B cell (primary cell): ENCODE measurements at regions not wholly inside any gene's neighbourhood (a gene's known extent, or its start where the extent isn't known, plus 50 kb on each side); places are given as distances from the start of the nearest gene placed in this dataset.

Experiments
- ATAC-seq: fragments of 200-7000 bp; cut with Tn5 transposase; one replicate; pipeline ENCODE4 v1.10.0; 2021; ENCODE audit warnings: low read depth, mild to moderate bottlenecking, moderate number of reproducible peaks, moderate library complexity
- CTCF ChIA-PET: fragments of 350-600 bp; sonication (Branson Sonifier 250); formaldehyde crosslinking; loops from one replicate; lab custom pipeline; 2021; ENCODE audit warnings: antibody characterized with exemption, inconsistent platforms; lab: Charles Lee
- POLR2A ChIA-PET: fragments of 350-600 bp; sonication (Branson Sonifier 250); formaldehyde crosslinking; loops from one replicate; lab custom pipeline; 2021; ENCODE audit warnings: antibody characterized with exemption; lab: Charles Lee
- DNase-seq: peaks from one replicate; pipeline ENCODE4 v3.0.0; 2013
- H2AFZ ChIP-seq: 2 replicates; pipeline ENCODE4 v1.6.1; 2012; ENCODE audit warnings: mild to moderate bottlenecking, low read depth, low read length; ENCODE audit not compliant: insufficient read depth, poor library complexity, severe bottlenecking
- H3K27ac ChIP-seq, 2 donors: 1 replicate in 1 of 2; 2 replicates in 1 of 2; pipeline ENCODE4 v1.5.1; 2012 to 2013; ENCODE audit warnings: low read length in 2 of 2, mild to moderate bottlenecking in 2 of 2, moderate library complexity in 1 of 2
- H3K27me3 ChIP-seq, 4 experiments: fragments of 200-600 bp in 1 of 4; sonication (generic) in 1 of 4; replicated peaks in 1 of 4; 1 replicate in 2 of 4; 2 replicates in 2 of 4; pipeline versions ENCODE4 v1.6.1 to v1.7.0; 2013 to 2016; ENCODE audit warnings: low read length in 3 of 4, mild to moderate bottlenecking in 2 of 4, mixed read lengths in 1 of 4, moderate library complexity in 1 of 4; ENCODE audit not compliant: insufficient read depth in 4 of 4, control insufficient read depth in 3 of 4; ENCODE audit errors: control extremely low read depth in 1 of 4
- H3K36me3 ChIP-seq, 2 experiments: replicated peaks in 1 of 2; 1 replicate in 1 of 2; 2 replicates in 1 of 2; pipeline versions ENCODE4 v1.6.1 to v1.7.1; 2013; ENCODE audit warnings: low read length in 1 of 2; ENCODE audit not compliant: insufficient read depth in 2 of 2, control insufficient read depth in 1 of 2; ENCODE audit errors: control extremely low read depth in 1 of 2, extremely low read depth in 1 of 2
- H3K4me1 ChIP-seq, 2 donors: fragments of 200-600 bp in 1 of 2; sonication (generic) in 1 of 2; 1 replicate in 1 of 2; 2 replicates in 1 of 2; pipeline versions ENCODE4 v1.5.1 to v1.6.1; 2013 to 2017; ENCODE audit warnings: low read length in 2 of 2; ENCODE audit not compliant: control insufficient read depth in 2 of 2, insufficient read depth in 2 of 2
- H3K4me2 ChIP-seq: replicated peaks from 2 replicates; pipeline ENCODE3; 2012; ENCODE audit warnings: mild to moderate bottlenecking, low read depth, low read length; ENCODE audit not compliant: poor library complexity, severe bottlenecking
- H3K4me3 ChIP-seq, 5 experiments: fragments of 200-600 bp in 1 of 5; sonication (generic) in 1 of 5; 1 replicate in 3 of 5; 2 replicates in 2 of 5; pipeline versions ENCODE4 v1.5.1 to v1.7.0; 2011 to 2016; ENCODE audit warnings: low read length in 4 of 5, mild to moderate bottlenecking in 4 of 5, low read depth in 2 of 5, control low read depth in 1 of 5, moderate library complexity in 1 of 5; ENCODE audit not compliant: insufficient read depth in 1 of 5; ENCODE audit errors: control extremely low read depth in 1 of 5, extremely low read depth in 1 of 5
- H3K79me2 ChIP-seq: fragments of 200-600 bp; sonication (generic); one replicate; pipeline ENCODE4 v1.6.0; 2016; ENCODE audit warnings: low read length; ENCODE audit not compliant: control insufficient read depth, insufficient read depth
- H3K9ac ChIP-seq: fragments of 200-600 bp; sonication (generic); 2 replicates; pipeline ENCODE4 v1.6.1; 2017; ENCODE audit warnings: mild to moderate bottlenecking, low read length, moderate library complexity
- H3K9me3 ChIP-seq, 3 donors: one replicate each; pipeline versions ENCODE4 v1.6.1 to v1.7.1; 2013; ENCODE audit warnings: low read length in 2 of 3; ENCODE audit not compliant: control insufficient read depth in 2 of 3, insufficient read depth in 1 of 3; ENCODE audit errors: control extremely low read depth in 1 of 3
- H4K20me1 ChIP-seq: 2 replicates; pipeline ENCODE4 v1.6.0; 2012; ENCODE audit warnings: mild to moderate bottlenecking, low read length; ENCODE audit not compliant: insufficient read depth, control insufficient read depth, poor library complexity, severe bottlenecking
- H3K27ac Mint-ChIP-seq: one replicate; pipeline ENCODE4 v1.8.0; 2021; ENCODE audit warnings: mixed read lengths
- H3K27me3 Mint-ChIP-seq: one replicate; pipeline ENCODE4 v1.8.0; 2021; ENCODE audit warnings: mixed read lengths
- H3K4me1 Mint-ChIP-seq: one replicate; pipeline ENCODE4 v1.8.0; 2021; ENCODE audit warnings: mixed read lengths
- H3K4me3 Mint-ChIP-seq: one replicate; pipeline ENCODE4 v1.8.0; 2021; ENCODE audit warnings: mixed read lengths
- H3K9me3 Mint-ChIP-seq: one replicate; pipeline ENCODE4 v1.8.0; 2022; ENCODE audit warnings: mixed read lengths; ENCODE audit not compliant: insufficient read depth
- EZH2 ChIP-seq: IDR thresholded peaks from 2 replicates; pipeline ENCODE4 v1.6.1; 2012; ENCODE audit warnings: borderline replicate concordance, low read depth, mild to moderate bottlenecking, moderate library complexity, low read length; ENCODE audit not compliant: insufficient read depth, poor library complexity, severe bottlenecking
- WGBS: methylation state at CpG from one replicate; pipeline ENCODE4 v1.1.5; 2013; ENCODE audit warnings: missing lambda C conversion rate; ENCODE audit not compliant: insufficient coverage; 5-methylcytosine and 5-hydroxymethylcytosine counted together
- intact Hi-C: fragments of 100-400 bp; cut with micrococcal nuclease; formaldehyde crosslinking; loops from one replicate; pipeline ENCODE4 v1.10.0; 2022
- TF ChIP-seq, protein P1 (sequence below): fragments of 200-600 bp; IDR thresholded peaks from one replicate; pipeline ENCODE4 v1.8.0; 2022; ENCODE audit warnings: antibody characterized with exemption, mild to moderate bottlenecking

DNA sequence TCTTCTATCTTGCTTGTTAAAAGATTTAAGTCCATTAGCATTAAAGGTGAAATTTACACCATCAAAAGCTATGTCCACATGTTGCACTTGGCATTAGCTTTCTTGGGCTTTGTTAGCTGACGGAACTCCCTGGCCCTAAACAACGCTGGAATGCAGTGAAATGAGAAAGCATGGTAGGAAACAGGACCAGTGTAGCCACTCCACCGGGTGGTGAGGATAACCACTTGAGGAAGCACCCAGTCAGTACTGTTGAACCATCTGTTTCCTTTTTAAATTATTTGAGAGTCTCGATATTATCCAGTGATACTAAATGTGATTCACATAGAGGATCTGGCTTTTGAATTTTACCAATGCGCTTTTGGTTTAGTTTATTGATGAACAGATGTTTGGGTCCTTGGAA is 374.9 kb upstream of the NOX3 start:
- ChIA-PET CTCF (no interaction called here), POLR2A (no interaction called here)
- Histone ChIP-seq H3K79me2 (no peaks in the 10 kb centered on the region), H4K20me1 (no peaks in the 10 kb centered on the region), H3K27ac (no peak overlapping the region), H2AFZ (no peak overlapping the region), H3K4me2 (no peak overlapping the region), H3K4me3 (no peak overlapping the region), H3K4me1 (no peaks in the 10 kb centered on the region), H3K27me3 (no peaks in the 10 kb centered on the region), H3K36me3 (no peaks in the 10 kb centered on the region), H3K9me3 (peaks cover 0 to 3% (median 0%) of the 10 kb centered on the region in 3 donors), H3K9ac (no peak overlapping the region)
- WGBS: 13% methylated on average over 3 of the region's 5 CpGs
- no peak for ATAC-seq
- H3K4me3 Mint-ChIP-seq: no peak overlapping the region
- H3K4me1 Mint-ChIP-seq: no peaks in the 10 kb centered on the region
- TF ChIP-seq EZH2: no peak
- TF ChIP-seq, protein P1, sequence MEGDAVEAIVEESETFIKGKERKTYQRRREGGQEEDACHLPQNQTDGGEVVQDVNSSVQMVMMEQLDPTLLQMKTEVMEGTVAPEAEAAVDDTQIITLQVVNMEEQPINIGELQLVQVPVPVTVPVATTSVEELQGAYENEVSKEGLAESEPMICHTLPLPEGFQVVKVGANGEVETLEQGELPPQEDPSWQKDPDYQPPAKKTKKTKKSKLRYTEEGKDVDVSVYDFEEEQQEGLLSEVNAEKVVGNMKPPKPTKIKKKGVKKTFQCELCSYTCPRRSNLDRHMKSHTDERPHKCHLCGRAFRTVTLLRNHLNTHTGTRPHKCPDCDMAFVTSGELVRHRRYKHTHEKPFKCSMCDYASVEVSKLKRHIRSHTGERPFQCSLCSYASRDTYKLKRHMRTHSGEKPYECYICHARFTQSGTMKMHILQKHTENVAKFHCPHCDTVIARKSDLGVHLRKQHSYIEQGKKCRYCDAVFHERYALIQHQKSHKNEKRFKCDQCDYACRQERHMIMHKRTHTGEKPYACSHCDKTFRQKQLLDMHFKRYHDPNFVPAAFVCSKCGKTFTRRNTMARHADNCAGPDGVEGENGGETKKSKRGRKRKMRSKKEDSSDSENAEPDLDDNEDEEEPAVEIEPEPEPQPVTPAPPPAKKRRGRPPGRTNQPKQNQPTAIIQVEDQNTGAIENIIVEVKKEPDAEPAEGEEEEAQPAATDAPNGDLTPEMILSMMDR: no peak
- intact Hi-C loops: no loop called here
- no peak overlapping the region for H3K27ac Mint-ChIP-seq
- no peak for DNase-seq
- no peaks in the 10 kb centered on the region for H3K9me3 Mint-ChIP-seq
- no peaks in the 10 kb centered on the region for H3K27me3 Mint-ChIP-seq

- TF ChIP-seq, protein P1: no peak
- TF ChIP-seq EZH2: no peak
- Histone ChIP-seq H3K4me1 (no peaks in the 10 kb centered on the region), H3K9me3 (peaks cover 0 to under 1% (median 0%) of the 10 kb centered on the region in 3 donors), H4K20me1 (no peaks in the 10 kb centered on the region), H3K36me3 (no peaks in the 10 kb centered on the region), H2AFZ (no peak overlapping the region), H3K27ac (no peak overlapping the region), H3K4me2 (no peak overlapping the region), H3K27me3 (no peaks in the 10 kb centered on the region), H3K79me2 (no peaks in the 10 kb centered on the region), H3K4me3 (no peak overlapping the region), H3K9ac (no peak overlapping the region)
- ChIA-PET CTCF (no interaction called here), POLR2A (no interaction called here)
- no peak for DNase-seq
- Mint-ChIP-seq H3K27ac (no peak overlapping the region), H3K27me3 (no peaks in the 10 kb centered on the region), H3K4me3 (no peak overlapping the region), H3K4me1 (no peaks in the 10 kb centered on the region), H3K9me3 (no peaks in the 10 kb centered on the region)
- WGBS: 40% methylated on average over 1 of the region's 2 CpGs
- no peak for ATAC-seq
- intact Hi-C loops: no loop called here
Observed at GRCh38 chr6:155829646-155830045, 374.0 kb upstream of the NOX3 start.
